ENCODE measurements at regions not wholly inside any gene's neighbourhood (a gene's known extent, or its start where the extent isn't known, plus 50 kb on each side); places are given as distances from the start of the nearest gene placed in this dataset.
"Not testable (repeated sequence)": the region's sequence is repeated elsewhere in the genome, so short reads cannot be mapped to it uniquely, and the experiment has no call there.

- not testable (repeated sequence) for DNase-seq
Measured at GRCh38 chr1:146317785-146318184, 89.0 kb upstream of the NOTCH2NLA start.

- not testable (repeated sequence) for DNase-seq
Measured at GRCh38 chr1:146314449-146315246, 85.8 kb upstream of the NOTCH2NLA start.

- not testable (repeated sequence) for DNase-seq
Measured at GRCh38 chr1:146310579-146310978, 81.8 kb upstream of the NOTCH2NLA start.

GRCh38 chr1:146309427-146309826, 80.6 kb upstream of the NOTCH2NLA start:
- not testable (repeated sequence) for DNase-seq

GRCh38 chr1:146308892-146309291, 80.1 kb upstream of the NOTCH2NLA start:
- not testable (repeated sequence) for DNase-seq

- not testable (repeated sequence) for DNase-seq
Measured at GRCh38 chr1:146308152-146308551, 79.3 kb upstream of the NOTCH2NLA start.

- DNase-seq = not testable (repeated sequence)
Measured at GRCh38 chr1:146307632-146308031, 78.8 kb upstream of the NOTCH2NLA start.

- not testable (repeated sequence) for DNase-seq
Measured at GRCh38 chr1:146306651-146307050, 77.8 kb upstream of the NOTCH2NLA start.

GRCh38 chr1:146305442-146305841, 76.6 kb upstream of the NOTCH2NLA start:
- not testable (repeated sequence) for DNase-seq

- DNase-seq = not testable (repeated sequence)
Measured at GRCh38 chr1:146298575-146298897, 69.7 kb upstream of the NOTCH2NLA start.

GRCh38 chr1:146297781-146298574, 69.2 kb upstream of the NOTCH2NLA start:
- not testable (repeated sequence) for DNase-seq

GRCh38 chr1:146292940-146293936, 64.4 kb upstream of the NOTCH2NLA start:
- not testable (repeated sequence) for DNase-seq

- DNase-seq = not testable (repeated sequence)
Measured at GRCh38 chr1:146292424-146292823, 63.6 kb upstream of the NOTCH2NLA start.

- not testable (repeated sequence) for DNase-seq
Measured at GRCh38 chr1:146287881-146288280, 59.1 kb upstream of the NOTCH2NLA start.

- DNase-seq = not testable (repeated sequence)
Measured at GRCh38 chr1:146284760-146285159, 55.9 kb upstream of the NOTCH2NLA start.

GRCh38 chr1:146283527-146283880, 54.7 kb upstream of the NOTCH2NLA start:
- not testable (repeated sequence) for DNase-seq

- DNase-seq = not testable (repeated sequence)
Measured at GRCh38 chr1:146282807-146283526, 54.1 kb upstream of the NOTCH2NLA start.

- DNase-seq = not testable (repeated sequence)
Measured at GRCh38 chr1:146281522-146281921, 52.7 kb upstream of the NOTCH2NLA start.

- DNase-seq = not testable (repeated sequence)
Measured at GRCh38 chr1:146278758-146279157, 49.9 kb upstream of the NOTCH2NLA start.
